HG03135 (cell line): ENCODE measurements at regions not wholly inside any gene's neighbourhood (a gene's known extent, or its start where the extent isn't known, plus 50 kb on each side); places are given as distances from the start of the nearest gene placed in this dataset.

ENCODE experiments used
- ATAC-seq: cut with Tn5 transposase; IDR thresholded peaks from one replicate; pipeline ENCODE4 v1.9.1; 2021; ENCODE audit warnings: mild to moderate bottlenecking, moderate library complexity; ENCODE audit not compliant: unreplicated experiment

DNA sequence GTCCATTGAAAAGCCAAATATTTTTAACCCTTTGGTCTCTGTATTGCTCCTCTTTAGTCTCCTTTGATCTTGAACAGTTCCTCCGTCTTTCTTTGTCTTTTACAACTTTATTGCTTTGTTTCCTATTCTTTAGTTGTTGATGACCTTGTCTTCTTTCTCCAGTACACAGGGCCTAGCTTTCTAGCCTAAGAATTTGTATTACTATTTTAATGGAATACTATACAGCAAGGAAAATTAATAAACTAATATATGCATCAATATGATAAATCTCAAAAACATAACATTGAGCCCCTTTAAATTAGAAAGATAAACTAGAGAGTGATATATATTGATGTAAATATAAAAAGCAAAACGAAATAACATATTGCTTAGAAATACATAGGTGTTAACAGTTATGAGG lies 88.7 kb downstream of the NR1D2 start:
- ATAC-seq: no peak

DNA sequence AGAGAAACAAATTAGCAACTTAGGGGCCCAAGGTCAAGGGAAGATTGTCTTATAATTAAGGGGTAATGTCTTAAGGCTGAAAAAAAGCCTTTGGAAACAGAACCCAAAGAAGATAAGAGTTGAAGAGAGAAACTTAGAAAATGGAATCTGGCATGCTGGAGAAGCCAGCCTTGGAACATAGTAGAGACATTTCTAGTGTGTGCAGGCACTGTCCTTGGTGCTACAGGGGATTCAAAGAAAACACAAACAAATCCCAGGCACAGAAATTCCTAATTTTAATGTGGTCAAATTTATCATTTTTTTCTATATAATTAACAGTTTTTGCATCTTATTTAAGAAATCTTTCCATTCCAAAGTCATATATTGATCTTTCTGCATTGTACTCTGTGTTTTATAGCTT lies 89.4 kb downstream of the NR1D2 start:
- ATAC-seq: no peak

DNA sequence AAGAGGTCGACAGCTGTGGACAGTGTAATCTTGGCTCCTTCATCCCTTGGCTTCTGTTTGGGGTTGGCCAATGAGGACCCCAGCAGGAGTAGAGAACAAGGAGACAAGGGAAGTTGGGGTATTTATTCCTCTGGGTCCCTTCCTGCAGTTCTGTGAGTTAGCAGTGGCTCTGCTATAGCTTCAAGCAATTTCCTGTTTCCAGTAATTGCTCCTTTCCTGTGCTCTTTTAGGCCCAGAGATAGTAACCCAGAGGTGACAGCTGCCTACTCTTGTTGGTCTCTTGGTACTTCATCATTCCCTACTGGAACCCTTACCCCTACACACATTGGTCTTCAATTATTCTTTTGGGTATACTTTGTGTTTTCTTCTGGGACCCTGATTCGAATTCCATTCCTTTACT lies 92.9 kb downstream of the NR1D2 start:
- no peak for ATAC-seq

DNA sequence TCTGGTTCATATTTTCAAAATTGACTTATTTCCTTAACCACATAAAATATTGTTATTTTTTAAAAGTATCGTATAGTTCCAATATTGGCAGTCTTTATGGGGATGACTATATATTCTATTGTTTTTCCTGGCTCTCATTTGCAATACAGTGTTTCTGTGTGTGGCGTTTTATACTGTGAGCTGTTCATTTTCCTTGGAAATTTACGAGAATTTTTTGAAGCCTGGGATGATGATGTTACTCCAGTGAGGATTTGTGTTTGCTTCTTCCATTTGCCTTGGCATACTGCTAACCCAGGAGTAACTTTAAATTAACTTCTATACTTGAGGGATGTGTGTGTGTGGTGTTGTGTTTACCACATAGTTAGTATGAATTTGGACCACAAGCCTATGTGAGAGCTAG lies 95.2 kb downstream of the NR1D2 start:
- no peak for ATAC-seq

DNA sequence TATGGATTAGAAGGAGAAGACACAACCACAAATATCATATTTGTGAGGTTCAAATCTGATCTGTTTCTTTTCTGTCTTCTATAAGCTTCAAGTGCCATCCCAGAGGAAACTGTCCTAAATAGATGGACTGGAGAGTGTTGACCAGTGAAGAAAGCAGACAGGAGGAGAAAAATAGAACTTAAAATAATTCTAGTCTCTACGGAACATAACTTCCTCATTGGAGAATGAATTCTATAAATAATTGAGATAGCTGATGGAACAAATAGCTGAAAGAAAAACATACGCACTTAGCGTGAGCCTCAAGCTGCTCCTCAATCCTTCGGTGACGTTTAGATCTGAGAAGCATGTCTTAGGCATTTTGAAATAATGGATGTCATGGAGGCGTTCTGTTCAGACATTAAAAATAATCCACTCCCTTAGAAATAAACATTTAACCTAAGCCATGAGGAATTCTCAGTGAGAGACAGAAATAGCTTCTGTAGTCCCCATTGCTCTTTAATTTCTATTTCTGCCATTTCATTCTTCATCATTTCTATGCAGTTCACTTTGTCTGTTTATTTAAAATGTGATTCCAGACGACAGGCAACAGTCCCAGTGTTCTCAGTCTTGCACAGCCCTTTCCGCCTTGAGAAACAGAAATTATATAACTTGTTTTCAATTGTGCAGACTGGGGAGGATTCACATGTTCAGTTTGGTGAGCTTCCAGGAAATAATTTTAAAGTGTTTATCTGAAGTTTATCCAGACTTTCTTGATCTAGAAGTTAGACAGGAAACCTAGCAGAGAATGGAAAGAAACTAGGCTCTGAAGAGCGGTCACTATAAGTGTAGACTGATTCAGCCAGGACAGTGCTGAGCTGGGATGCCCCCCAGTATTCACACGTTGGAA lies 97.3 kb downstream of the NR1D2 start:
- no peak for ATAC-seq

DNA sequence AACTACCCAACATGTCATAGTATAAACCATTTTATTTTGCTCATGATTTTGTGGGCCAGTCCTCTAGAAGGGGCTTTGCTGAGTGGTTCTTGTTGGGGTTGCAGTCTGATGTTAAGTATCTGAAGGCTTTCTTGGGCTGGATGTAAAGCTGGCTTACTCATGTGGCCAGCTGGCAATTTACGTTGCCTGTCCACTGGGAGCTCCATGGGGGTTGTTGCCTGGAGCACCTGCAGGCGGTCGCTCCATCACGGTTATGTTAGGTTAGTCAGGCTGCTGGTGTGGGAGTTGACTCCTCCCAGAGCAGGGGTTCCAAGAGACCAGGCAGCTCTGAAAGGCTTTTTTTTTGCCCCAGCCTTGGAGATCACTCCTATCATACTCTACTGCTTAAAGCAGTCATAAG lies 98.1 kb downstream of the NR1D2 start:
- ATAC-seq: no peak

DNA sequence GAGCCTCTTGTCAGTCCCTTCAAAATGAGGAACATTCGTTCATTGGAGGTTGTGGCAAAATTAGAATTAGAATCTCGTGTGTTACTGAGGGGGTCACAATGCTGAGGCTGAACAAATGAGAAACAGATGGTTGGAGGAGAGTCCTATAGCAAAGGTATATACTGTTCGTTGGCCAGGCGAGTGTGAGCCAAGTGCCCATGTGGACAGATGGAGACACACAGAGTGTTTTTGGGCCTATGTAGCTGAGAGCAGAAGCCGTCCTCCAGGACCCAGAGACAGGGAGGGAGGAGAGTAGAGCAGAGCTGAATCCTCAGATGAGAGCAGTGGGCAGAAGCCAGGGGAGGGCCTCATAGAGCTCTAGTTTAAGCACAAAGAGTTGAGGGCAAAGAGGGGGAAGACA lies 98.9 kb downstream of the NR1D2 start:
- no peak for ATAC-seq

DNA sequence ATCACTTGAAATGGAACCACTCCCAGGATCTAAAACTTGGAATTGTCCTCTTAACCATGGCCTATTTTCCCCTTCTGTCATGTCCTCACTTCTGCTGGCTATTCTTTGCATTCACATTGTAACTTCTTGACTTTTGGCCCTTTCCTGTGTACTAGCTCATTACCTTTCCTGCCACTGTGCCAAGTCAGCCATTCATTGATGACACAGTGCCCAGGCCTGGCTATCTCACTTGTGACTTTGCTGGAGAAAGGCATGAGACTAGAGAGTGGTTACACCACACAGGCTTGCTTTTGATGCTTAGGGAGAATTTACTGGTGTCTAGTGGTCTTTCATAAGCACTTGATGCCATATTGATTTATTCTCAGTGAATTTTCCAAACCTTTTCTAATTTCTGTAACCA lies 101.1 kb downstream of the NR1D2 start:
- ATAC-seq: no peak

DNA sequence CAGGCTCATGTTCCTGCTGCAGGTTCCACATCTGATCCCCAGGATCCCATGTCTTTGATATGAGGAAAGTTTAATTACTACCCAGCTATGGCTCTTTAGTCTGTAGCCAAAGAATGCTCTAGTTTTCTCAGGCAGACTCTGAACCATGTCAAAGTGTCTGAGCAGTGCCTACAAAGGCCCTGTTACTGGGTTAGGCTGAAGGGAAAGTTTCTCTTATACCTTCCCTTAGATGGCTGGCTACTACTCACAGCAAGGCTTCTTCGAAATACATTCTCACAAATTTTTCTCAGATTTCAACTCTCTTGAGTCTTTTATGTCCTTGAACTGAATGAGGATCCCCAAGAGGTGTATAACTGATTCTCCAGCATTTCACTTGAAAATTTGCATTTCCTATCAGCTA lies 102.4 kb downstream of the NR1D2 start:
- ATAC-seq: peak; percentile 18

DNA sequence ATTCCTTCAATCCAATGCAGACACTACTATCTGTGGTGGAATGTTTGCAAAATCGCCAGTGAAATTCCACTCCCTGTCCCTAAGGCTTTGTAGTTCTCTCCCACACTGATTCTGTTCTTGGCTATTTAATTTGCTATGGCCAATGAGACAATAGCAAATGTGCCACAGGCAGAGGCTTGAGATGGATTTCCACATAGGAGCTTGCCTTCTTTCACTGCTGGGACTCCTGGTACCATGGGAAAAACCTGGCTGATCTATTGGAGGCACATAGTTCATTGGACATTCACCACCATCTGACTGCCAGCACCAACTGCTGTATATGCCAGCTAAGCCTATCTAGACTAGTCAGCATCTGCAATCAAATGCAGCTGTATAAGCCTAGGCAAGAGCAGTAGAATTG lies 103.8 kb downstream of the NR1D2 start:
- no peak for ATAC-seq

DNA sequence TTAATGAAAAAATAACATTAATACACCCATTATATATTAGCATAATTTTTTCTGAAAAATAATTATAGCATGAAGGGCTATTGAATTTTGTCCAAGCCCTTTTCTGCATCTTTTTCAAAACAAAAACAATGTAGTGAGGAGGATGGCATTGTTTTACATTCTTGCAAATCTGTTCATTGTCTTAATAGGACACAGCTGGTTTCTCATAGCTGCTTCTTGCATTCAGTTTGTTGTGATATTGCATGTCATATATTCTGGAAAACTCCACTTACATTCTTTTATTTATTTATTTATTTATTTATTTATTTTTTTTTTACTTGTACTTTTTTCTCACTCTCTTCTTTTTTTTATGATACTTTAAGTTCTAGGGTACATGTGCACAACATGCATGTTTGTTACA lies 107.4 kb downstream of the NR1D2 start:
- ATAC-seq: no peak

DNA sequence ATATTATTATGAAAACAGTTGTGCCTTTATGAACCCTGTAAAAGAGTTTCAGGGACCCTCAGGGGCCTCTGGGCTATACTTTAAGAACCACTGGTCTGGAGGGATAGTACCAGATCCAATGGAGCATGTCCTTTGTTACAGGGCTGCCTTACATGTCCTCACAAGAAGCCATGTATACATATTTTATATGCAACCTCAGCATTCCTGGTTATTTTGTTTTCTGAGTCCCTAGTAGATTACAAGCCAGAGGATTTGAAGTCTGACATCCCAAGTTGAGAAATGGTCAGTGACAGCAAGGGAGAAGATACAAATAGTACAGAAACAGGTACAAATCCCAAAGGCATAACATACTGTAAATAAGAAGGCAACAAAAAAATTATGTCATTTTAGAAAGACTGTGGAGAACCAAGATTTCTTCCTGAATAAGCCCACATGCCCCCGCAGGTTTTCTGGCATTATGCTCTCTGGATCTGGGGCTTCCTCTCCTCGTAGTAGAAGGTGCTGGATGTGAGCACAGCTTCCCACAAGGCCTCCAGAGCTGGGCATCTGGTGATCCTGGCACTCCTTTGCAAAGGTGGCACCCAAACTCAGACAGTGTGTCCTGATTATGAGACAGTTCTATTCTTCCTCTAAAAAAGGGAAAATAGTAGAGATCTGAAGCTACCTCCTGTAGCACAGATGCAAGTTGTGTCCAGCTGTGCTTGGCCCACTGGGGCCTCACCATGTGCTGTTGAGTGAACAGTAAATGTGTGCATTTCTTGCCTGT lies 114.0 kb downstream of the NR1D2 start:
- ATAC-seq: no peak

DNA sequence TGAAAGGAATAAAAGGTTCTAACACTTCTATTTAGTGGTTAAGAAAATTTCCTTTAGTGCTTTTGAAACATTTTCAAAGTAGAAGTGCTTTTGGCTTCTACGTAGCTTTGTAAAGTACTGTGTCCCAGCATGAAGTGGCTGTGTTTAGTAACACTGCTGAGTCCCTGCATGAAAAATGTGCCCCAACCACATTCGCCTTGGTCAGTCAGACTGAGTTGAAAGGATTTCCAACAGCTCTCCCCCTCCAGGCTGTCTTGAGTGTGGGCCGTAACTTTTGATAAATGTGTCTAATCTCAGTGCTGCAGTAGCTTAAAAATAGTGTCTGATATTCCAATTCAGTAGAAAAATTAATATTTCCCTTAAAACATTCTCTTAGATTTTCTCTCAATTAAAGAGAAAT lies 115.0 kb downstream of the NR1D2 start:
- no peak for ATAC-seq

DNA sequence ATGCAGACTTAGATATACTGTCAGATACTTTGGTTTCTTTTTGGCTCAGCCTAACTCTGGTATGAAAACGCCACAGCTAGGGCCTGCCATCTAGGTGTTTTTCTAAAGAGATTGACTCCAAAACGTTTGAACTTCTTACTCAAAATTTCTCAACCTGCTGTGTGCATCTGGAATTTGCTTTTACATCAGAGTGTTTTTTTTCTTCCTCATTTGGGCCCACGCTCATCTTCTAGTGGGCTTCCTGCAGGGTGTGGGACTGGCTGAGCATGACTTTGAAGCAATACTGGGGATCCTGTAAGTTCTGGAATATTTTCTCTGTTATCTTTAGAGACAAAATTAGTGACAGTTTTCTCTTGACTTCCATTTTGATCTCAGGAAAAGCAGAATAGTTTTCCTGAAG lies 117.8 kb downstream of the NR1D2 start:
- no peak for ATAC-seq
